Fibroblast of lung (primary cell): ENCODE measurements at regions not wholly inside any gene's neighbourhood (a gene's known extent, or its start where the extent isn't known, plus 50 kb on each side); places are given as distances from the start of the nearest gene placed in this dataset.

Experiments used
- DNase-seq, 2 donors: peaks; one replicate each; pipeline versions ENCODE4 v3.0.0 to v3.0.0-alpha.2; 2010; ENCODE audit warnings: low read depth in 2 of 2
- H2AFZ ChIP-seq: 2 replicates; pipeline ENCODE4 v1.5.1; 2012; ENCODE audit warnings: low read length, control low read depth, inconsistent platforms
- H3K27ac ChIP-seq: 2 replicates; pipeline ENCODE4 v1.5.1; 2011; ENCODE audit warnings: low read length, control low read depth; ENCODE audit not compliant: insufficient read depth
- H3K27me3 ChIP-seq: 2 replicates; pipeline ENCODE4 v1.5.1; 2011; ENCODE audit warnings: mild to moderate bottlenecking, low read length; ENCODE audit not compliant: control insufficient read depth, insufficient read depth
- H3K36me3 ChIP-seq: 2 replicates; pipeline ENCODE4 v1.5.1; 2011; ENCODE audit warnings: low read length; ENCODE audit not compliant: control insufficient read depth, insufficient read depth
- H3K4me1 ChIP-seq: 2 replicates; pipeline ENCODE4 v1.5.1; 2011; ENCODE audit warnings: low read length; ENCODE audit not compliant: control insufficient read depth, insufficient read depth; ENCODE audit errors: extremely low read depth
- H3K4me2 ChIP-seq: 2 replicates; pipeline ENCODE4 v1.5.1; 2011; ENCODE audit warnings: low read length, control low read depth; ENCODE audit not compliant: insufficient read depth; ENCODE audit errors: extremely low read depth
- H3K4me3 ChIP-seq, 4 experiments: fragments of 200-600 bp in 1 of 4; sonication (generic) in 1 of 4; replicated peaks in 1 of 4; 2 replicates each; pipeline ENCODE4 v1.5.1; 2011 to 2016; ENCODE audit warnings: low read length in 4 of 4, low read depth in 3 of 4, mild to moderate bottlenecking in 3 of 4, control low read depth in 2 of 4, inconsistent platforms in 1 of 4, mixed read lengths in 1 of 4; ENCODE audit not compliant: insufficient read depth in 1 of 4; ENCODE audit errors: control extremely low read depth in 1 of 4
- H3K79me2 ChIP-seq: 2 replicates; pipeline ENCODE4 v1.5.1; 2012; ENCODE audit warnings: mild to moderate bottlenecking, low read length, inconsistent platforms; ENCODE audit not compliant: control insufficient read depth, insufficient read depth
- H3K9ac ChIP-seq: 2 replicates; pipeline ENCODE4 v1.5.1; 2011; ENCODE audit warnings: mild to moderate bottlenecking, low read length, control low read depth; ENCODE audit not compliant: insufficient read depth
- H3K9me3 ChIP-seq: 2 replicates; pipeline ENCODE4 v1.5.1; 2012; ENCODE audit warnings: low read depth, low read length; ENCODE audit not compliant: control insufficient read depth, insufficient read depth
- H4K20me1 ChIP-seq: 2 replicates; pipeline ENCODE4 v1.5.1; 2011; ENCODE audit warnings: low read length; ENCODE audit not compliant: control insufficient read depth, insufficient read depth; ENCODE audit errors: extremely low read depth
- CTCF ChIP-seq, 2 donors: IDR thresholded peaks in 1 of 2; conservative IDR thresholded peaks in 1 of 2; 1 replicate in 1 of 2; 2 replicates in 1 of 2; pipeline ENCODE4 v1.5.1; 2011 to 2012; ENCODE audit warnings: low read length in 2 of 2, control low read depth in 1 of 2, inconsistent platforms in 1 of 2, low read depth in 1 of 2, mild to moderate bottlenecking in 1 of 2
- EZH2 ChIP-seq: IDR thresholded peaks from 2 replicates; pipeline ENCODE4 v1.5.1; 2012; ENCODE audit warnings: low read length, control low read depth, mild to moderate bottlenecking; ENCODE audit errors: missing control alignments

- Histone ChIP-seq H3K4me1 (no peaks in the 10 kb centered on the region), H3K9me3 (no peaks in the 10 kb centered on the region), H4K20me1 (no peaks in the 10 kb centered on the region), H3K27me3 (no peaks in the 10 kb centered on the region), H3K36me3 (no peaks in the 10 kb centered on the region), H3K79me2 (no peaks in the 10 kb centered on the region), H3K9ac (no peak overlapping the region), H3K4me3 (no peak overlapping the region), H3K4me2 (no peak overlapping the region), H2AFZ (no peak overlapping the region), H3K27ac (no peak overlapping the region)
- no peak for TF ChIP-seq EZH2
- no peak for TF ChIP-seq CTCF (conservative IDR thresholded peaks at IDR 0.05 in 1 of 2, IDR thresholded peaks at IDR 0.05 in 1 of 2; ENCODE audit: low read depth in 1 of 2, low read length in 2 of 2)
- DNase-seq = no peak
Measured at GRCh38 chrX:109879991-109880390, 122.9 kb upstream of the TMEM164 start.

GRCh38 chrX:109880629-109881028 is 122.3 kb upstream of the TMEM164 start:
- TF ChIP-seq CTCF (conservative IDR thresholded peaks at IDR 0.05 in 1 of 2, IDR thresholded peaks at IDR 0.05 in 1 of 2; ENCODE audit: low read depth in 1 of 2, low read length in 2 of 2) = no peak
- no peak for TF ChIP-seq EZH2
- DNase-seq = no peak
- Histone ChIP-seq H4K20me1 (no peaks in the 10 kb centered on the region), H3K4me1 (no peaks in the 10 kb centered on the region), H2AFZ (no peak overlapping the region), H3K79me2 (no peaks in the 10 kb centered on the region), H3K9ac (no peak overlapping the region), H3K4me3 (no peak overlapping the region), H3K9me3 (no peaks in the 10 kb centered on the region), H3K27ac (no peak overlapping the region), H3K27me3 (no peaks in the 10 kb centered on the region), H3K36me3 (no peaks in the 10 kb centered on the region), H3K4me2 (no peak overlapping the region)

GRCh38 chrX:109886122-109886761 is 116.7 kb upstream of the TMEM164 start:
- TF ChIP-seq EZH2 (no peak), CTCF (conservative IDR thresholded peaks at IDR 0.05 in 1 of 2, IDR thresholded peaks at IDR 0.05 in 1 of 2; ENCODE audit: low read depth in 1 of 2, low read length in 2 of 2) (peak; percentile 74 to 76)
- Histone ChIP-seq H3K27me3 (no peaks in the 10 kb centered on the region), H3K27ac (no peak overlapping the region), H3K36me3 (no peaks in the 10 kb centered on the region), H3K4me3 (no peak overlapping the region), H3K4me2 (no peak overlapping the region), H3K9ac (no peak overlapping the region), H2AFZ (no peak overlapping the region), H4K20me1 (no peaks in the 10 kb centered on the region), H3K4me1 (no peaks in the 10 kb centered on the region), H3K9me3 (no peaks in the 10 kb centered on the region), H3K79me2 (no peaks in the 10 kb centered on the region)
- peak; percentile 24 to 69 for DNase-seq
